HFFc6 (cell line): ENCODE measurements at regions not wholly inside any gene's neighbourhood (a gene's known extent, or its start where the extent isn't known, plus 50 kb on each side); places are given as distances from the start of the nearest gene placed in this dataset.

Experiments used
- DNase-seq: peaks from one replicate; pipeline ENCODE4 v3.0.0-alpha.2; 2018
- H3K27ac Mint-ChIP-seq: 2 replicates; pipeline ENCODE4 v1.8.0; 2020; ENCODE audit warnings: mild to moderate bottlenecking, mixed read lengths
- H3K27me3 Mint-ChIP-seq: 2 replicates; pipeline ENCODE4 v1.8.0; 2021; ENCODE audit warnings: mild to moderate bottlenecking, moderate library complexity, mixed read lengths; ENCODE audit not compliant: insufficient read depth
- H3K36me3 Mint-ChIP-seq: 2 replicates; pipeline ENCODE4 v1.8.0; 2021; ENCODE audit warnings: low read depth, mixed read lengths
- H3K4me1 Mint-ChIP-seq: 2 replicates; pipeline ENCODE4 v1.8.0; 2020; ENCODE audit warnings: low read depth, mixed read lengths
- H3K4me3 Mint-ChIP-seq: 2 replicates; pipeline ENCODE4 v1.8.0; 2020; ENCODE audit warnings: mild to moderate bottlenecking, moderate library complexity, mixed read lengths
- H3K9me3 Mint-ChIP-seq: 2 replicates; pipeline ENCODE4 v1.8.0; 2020; ENCODE audit warnings: mild to moderate bottlenecking, mixed read lengths
- TF ChIP-seq, protein P1 (sequence below): fragments of 200-600 bp; sonication (generic); IDR thresholded peaks from 2 replicates; pipeline ENCODE4 v1.5.0; 2021; ENCODE audit warnings: antibody characterized with exemption, mild to moderate bottlenecking

DNA sequence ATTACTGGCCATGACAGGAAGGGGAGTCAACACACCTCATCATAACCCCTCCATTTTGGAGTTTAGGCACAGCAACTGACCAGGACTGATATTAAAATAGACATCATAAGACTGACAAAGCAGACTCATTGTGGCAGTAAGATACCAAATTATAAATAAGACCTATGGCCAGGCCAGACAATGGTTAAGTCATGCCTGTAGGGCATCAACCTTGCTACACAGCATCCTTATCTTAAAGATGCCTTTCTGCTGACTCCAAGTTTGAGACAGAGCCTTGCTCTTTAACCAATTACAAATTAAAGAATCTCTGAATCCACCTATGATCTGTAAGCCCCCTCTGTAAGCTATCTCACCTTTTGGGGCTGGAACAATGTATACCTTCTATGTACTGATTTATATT, 65.5 kb downstream of the VCX2 start:
- Mint-ChIP-seq H3K27ac (no peak overlapping the region), H3K27me3 (no peaks in the 10 kb centered on the region), H3K9me3 (no peaks in the 10 kb centered on the region; the same call in 1 of the 2 replicates), H3K4me3 (no peak overlapping the region), H3K36me3 (no peaks in the 10 kb centered on the region), H3K4me1 (no peaks in the 10 kb centered on the region)
- DNase-seq, result no peak
- TF ChIP-seq, protein P1, sequence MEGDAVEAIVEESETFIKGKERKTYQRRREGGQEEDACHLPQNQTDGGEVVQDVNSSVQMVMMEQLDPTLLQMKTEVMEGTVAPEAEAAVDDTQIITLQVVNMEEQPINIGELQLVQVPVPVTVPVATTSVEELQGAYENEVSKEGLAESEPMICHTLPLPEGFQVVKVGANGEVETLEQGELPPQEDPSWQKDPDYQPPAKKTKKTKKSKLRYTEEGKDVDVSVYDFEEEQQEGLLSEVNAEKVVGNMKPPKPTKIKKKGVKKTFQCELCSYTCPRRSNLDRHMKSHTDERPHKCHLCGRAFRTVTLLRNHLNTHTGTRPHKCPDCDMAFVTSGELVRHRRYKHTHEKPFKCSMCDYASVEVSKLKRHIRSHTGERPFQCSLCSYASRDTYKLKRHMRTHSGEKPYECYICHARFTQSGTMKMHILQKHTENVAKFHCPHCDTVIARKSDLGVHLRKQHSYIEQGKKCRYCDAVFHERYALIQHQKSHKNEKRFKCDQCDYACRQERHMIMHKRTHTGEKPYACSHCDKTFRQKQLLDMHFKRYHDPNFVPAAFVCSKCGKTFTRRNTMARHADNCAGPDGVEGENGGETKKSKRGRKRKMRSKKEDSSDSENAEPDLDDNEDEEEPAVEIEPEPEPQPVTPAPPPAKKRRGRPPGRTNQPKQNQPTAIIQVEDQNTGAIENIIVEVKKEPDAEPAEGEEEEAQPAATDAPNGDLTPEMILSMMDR, result no peak

DNA sequence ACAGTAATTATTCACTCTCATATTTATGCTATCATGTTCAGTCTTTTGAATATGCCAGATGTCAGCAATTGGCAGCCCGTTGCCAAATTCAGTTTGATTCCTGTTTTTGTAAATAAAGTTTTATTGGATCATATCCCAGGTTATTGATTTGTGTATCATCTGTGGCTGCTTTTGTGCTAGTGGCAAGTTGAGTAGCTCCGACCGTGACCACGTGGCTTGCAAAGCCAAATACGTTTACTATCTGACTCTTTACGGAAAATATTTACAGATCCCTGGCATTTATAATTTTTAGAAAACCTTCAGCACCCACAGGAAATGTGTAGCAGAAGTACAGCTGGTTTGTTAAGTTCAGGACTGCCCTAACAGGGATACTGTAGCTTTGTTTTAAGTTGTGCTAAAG, 67.4 kb downstream of the VCX2 start:
- no peak overlapping the region for H3K4me3 Mint-ChIP-seq

DNA sequence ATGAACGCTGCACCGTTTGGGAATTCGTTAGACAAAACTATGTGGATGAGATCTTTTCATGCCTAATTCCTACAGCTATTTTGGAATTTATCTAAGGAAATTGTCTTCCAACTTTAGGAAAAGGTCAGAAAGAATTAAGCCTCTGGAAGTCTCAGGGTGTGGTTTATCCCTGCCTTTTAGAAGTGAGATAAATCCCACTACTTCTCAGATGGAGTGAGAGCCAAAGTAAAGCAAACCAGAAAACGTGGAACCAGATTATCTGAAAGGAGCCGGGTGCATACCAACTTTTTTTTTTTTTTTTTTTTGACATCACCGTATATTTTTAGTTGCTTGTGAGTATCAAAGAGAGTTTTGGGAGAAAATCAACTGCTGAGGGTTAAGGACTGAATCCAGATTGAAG, 79.6 kb downstream of the VCX2 start:
- TF ChIP-seq, protein P1, result no peak
- Mint-ChIP-seq H3K27ac (no peak overlapping the region), H3K9me3 (peaks cover 8% of the 10 kb centered on the region; the same call in 1 of the 2 replicates), H3K4me1 (no peaks in the 10 kb centered on the region), H3K27me3 (no peaks in the 10 kb centered on the region), H3K36me3 (no peaks in the 10 kb centered on the region), H3K4me3 (no peak overlapping the region)
- DNase-seq, result no peak

More for the DNA sequence above, 67.4 kb downstream of the VCX2 start:
- H3K27ac Mint-ChIP-seq, result no peak overlapping the region
- TF ChIP-seq, protein P1, result no peak
- H3K4me1 Mint-ChIP-seq, result no peaks in the 10 kb centered on the region
- no peaks in the 10 kb centered on the region for H3K27me3 Mint-ChIP-seq
- H3K36me3 Mint-ChIP-seq, result no peaks in the 10 kb centered on the region
- no peaks in the 10 kb centered on the region for H3K9me3 Mint-ChIP-seq
- DNase-seq, result no peak

DNA sequence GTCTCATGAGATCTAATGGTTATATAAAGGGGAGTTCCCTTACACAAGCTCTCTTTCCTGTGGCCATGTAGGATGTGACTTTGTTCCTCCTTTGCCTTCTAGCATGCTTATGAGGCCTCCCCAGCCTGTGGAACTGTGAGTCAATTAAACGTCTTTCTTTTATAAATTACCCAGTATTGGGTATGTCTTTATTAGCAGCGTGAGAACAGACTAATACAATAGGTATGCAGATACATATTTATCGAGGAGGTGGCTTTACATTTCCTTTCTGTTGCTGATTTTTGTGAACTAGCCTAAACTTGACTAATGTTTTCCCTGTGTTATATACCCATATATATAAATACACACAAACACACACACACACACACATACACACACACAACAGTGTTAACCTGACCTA, 80.2 kb downstream of the VCX2 start:
- Mint-ChIP-seq H3K9me3 (peaks cover 8% of the 10 kb centered on the region; the same call in 1 of the 2 replicates), H3K36me3 (no peaks in the 10 kb centered on the region), H3K4me1 (no peaks in the 10 kb centered on the region), H3K27ac (no peak overlapping the region), H3K27me3 (no peaks in the 10 kb centered on the region), H3K4me3 (no peak overlapping the region)
- DNase-seq, result no peak
- TF ChIP-seq, protein P1, result no peak

DNA sequence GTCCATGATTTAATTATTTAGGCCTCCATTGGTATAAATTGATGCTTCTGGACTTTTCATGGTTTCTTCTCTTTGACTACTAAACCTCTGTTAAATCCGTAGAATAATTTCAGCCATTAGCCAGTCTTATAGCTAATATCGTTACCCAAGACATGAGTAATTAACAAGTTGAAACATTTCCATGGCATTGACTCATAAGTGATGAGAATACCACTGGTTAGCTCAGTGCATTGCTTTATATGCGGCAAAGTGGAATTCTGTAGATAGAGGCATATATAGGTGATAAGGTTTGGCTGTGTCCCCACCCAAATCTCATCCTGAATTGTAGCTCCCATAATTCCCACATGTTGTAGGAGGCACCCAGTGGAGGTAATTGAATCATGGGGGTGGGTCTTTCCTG, 80.6 kb downstream of the VCX2 start:
- Mint-ChIP-seq H3K27me3 (no peaks in the 10 kb centered on the region), H3K4me3 (no peak overlapping the region), H3K9me3 (peaks cover 8% of the 10 kb centered on the region; the same call in 1 of the 2 replicates), H3K4me1 (no peaks in the 10 kb centered on the region), H3K27ac (no peak overlapping the region), H3K36me3 (no peaks in the 10 kb centered on the region)
- no peak for DNase-seq
- TF ChIP-seq, protein P1, result no peak

DNA sequence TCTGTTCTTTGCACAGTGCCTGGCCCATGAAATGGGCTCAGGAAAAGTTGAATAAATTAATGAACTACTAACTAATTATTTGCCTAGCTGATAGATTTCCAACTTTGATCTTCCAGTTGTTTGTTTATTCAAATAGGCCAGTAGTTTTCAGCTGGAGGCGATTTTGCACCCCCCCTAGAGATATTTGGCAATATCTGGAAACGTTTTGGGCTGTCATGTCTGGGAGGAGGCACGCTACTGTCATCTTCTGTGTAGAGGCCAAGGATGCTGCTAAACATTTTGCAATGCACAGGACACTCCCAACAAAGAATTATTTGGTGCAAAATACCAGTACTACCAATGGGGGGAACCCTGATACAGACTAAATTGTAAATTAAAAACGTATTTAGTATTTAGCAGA, 81.9 kb downstream of the VCX2 start:
- H3K27me3 Mint-ChIP-seq, result no peaks in the 10 kb centered on the region
- peaks cover 8% of the 10 kb centered on the region; the same call in 1 of the 2 replicates for H3K9me3 Mint-ChIP-seq
- H3K4me3 Mint-ChIP-seq, result no peak overlapping the region
- H3K27ac Mint-ChIP-seq, result no peak overlapping the region
- no peaks in the 10 kb centered on the region for H3K36me3 Mint-ChIP-seq
- H3K4me1 Mint-ChIP-seq, result no peaks in the 10 kb centered on the region
- DNase-seq, result no peak
- TF ChIP-seq, protein P1, result no peak
